ENCODE measurements at regions not wholly inside any gene's neighbourhood (a gene's known extent, or its start where the extent isn't known, plus 50 kb on each side); places are given as distances from the start of the nearest gene placed in this dataset.

- ChIA-PET CTCF (no interaction called here), POLR2A (no interaction called here)
- ATAC-seq (ENCODE audit: low read depth) (no peak), DNase-seq (no peak)
- no peak overlapping the region for H3K27ac Mint-ChIP-seq
- no peaks in the 10 kb centered on the region for H3K27me3 Mint-ChIP-seq
- no peaks in the 10 kb centered on the region for H3K4me1 Mint-ChIP-seq
- H3K36me3 Mint-ChIP-seq (ENCODE audit: low read depth): no peaks in the 10 kb centered on the region
- no peaks in the 10 kb centered on the region for H3K9me3 Mint-ChIP-seq
- no peak overlapping the region for H3K4me3 Mint-ChIP-seq
- intact Hi-C loops (cut with micrococcal nuclease): no loop called here
- no peak for TF ChIP-seq CTCF (IDR thresholded peaks at IDR 0.05)
These were observed 645.9 kb downstream of the ARL4A start for GRCh38 chr7:13333371-13333770.

- Mint-ChIP-seq H3K27ac (no peak overlapping the region), H3K4me3 (no peak overlapping the region), H3K27me3 (no peaks in the 10 kb centered on the region), H3K9me3 (no peaks in the 10 kb centered on the region), H3K36me3 (ENCODE audit: low read depth) (no peaks in the 10 kb centered on the region), H3K4me1 (no peaks in the 10 kb centered on the region)
- intact Hi-C loops (cut with micrococcal nuclease): no loop called here
- no peak for DNase-seq
- no peak for ATAC-seq (ENCODE audit: low read depth)
- POLR2A ChIA-PET: no interaction called here
- TF ChIP-seq CTCF (IDR thresholded peaks at IDR 0.05): no peak
- CTCF ChIA-PET: no interaction called here
These were observed 648.8 kb downstream of the ARL4A start for GRCh38 chr7:13336227-13336626.

- POLR2A ChIA-PET: no interaction called here
- Mint-ChIP-seq H3K4me1 (no peaks in the 10 kb centered on the region), H3K4me3 (no peak overlapping the region), H3K9me3 (no peaks in the 10 kb centered on the region), H3K27ac (no peak overlapping the region), H3K27me3 (no peaks in the 10 kb centered on the region), H3K36me3 (ENCODE audit: low read depth) (no peaks in the 10 kb centered on the region)
- no peak for TF ChIP-seq CTCF (IDR thresholded peaks at IDR 0.05)
- intact Hi-C loops (cut with micrococcal nuclease): no loop called here
- CTCF ChIA-PET: no interaction called here
- no peak for ATAC-seq (ENCODE audit: low read depth)
- DNase-seq: no peak
These were observed 636.8 kb downstream of the ETV1 start for GRCh38 chr7:13352677-13353076.

GRCh38 chr7:13359656-13360055 is 629.8 kb downstream of the ETV1 start:
- H3K4me3 Mint-ChIP-seq: no peak overlapping the region
- TF ChIP-seq CTCF (IDR thresholded peaks at IDR 0.05): no peak
- ChIA-PET POLR2A (no interaction called here), CTCF (no interaction called here)
- H3K4me1 Mint-ChIP-seq: no peaks in the 10 kb centered on the region
- ATAC-seq (ENCODE audit: low read depth): no peak
- H3K9me3 Mint-ChIP-seq: no peaks in the 10 kb centered on the region
- H3K27ac Mint-ChIP-seq: no peak overlapping the region
- H3K27me3 Mint-ChIP-seq: no peaks in the 10 kb centered on the region
- intact Hi-C loops (cut with micrococcal nuclease): no loop called here
- no peak for DNase-seq
- no peaks in the 10 kb centered on the region for H3K36me3 Mint-ChIP-seq (ENCODE audit: low read depth)

- Mint-ChIP-seq H3K27me3 (no peaks in the 10 kb centered on the region), H3K36me3 (ENCODE audit: low read depth) (no peaks in the 10 kb centered on the region), H3K9me3 (no peaks in the 10 kb centered on the region), H3K27ac (no peak overlapping the region), H3K4me3 (no peak overlapping the region), H3K4me1 (no peaks in the 10 kb centered on the region)
- TF ChIP-seq CTCF (IDR thresholded peaks at IDR 0.05): no peak
- ATAC-seq (ENCODE audit: low read depth) (no peak), DNase-seq (no peak)
- intact Hi-C loops (cut with micrococcal nuclease): no loop called here
- ChIA-PET POLR2A (no interaction called here), CTCF (no interaction called here)
These were observed 602.7 kb downstream of the ETV1 start for GRCh38 chr7:13386741-13387140.

Data from activated B cell treated with CpG ODN at 0.5 μM for 24 hours (primary cell).